ENCODE measurements at regions not wholly inside any gene's neighbourhood (a gene's known extent, or its start where the extent isn't known, plus 50 kb on each side); places are given as distances from the start of the nearest gene placed in this dataset.
A peak's percentile ranks its signal among the peaks of the same experiment; 100 is the strongest.

GRCh38 chr1:217049721-217050120 is 326.5 kb upstream of the ESRRG start:
- Histone ChIP-seq H3K79me2 (ENCODE audit: insufficient read depth, low read length) (no peaks in the 10 kb centered on the region), H3K4me1 (ENCODE audit: insufficient read depth, low read length, poor library complexity, severe bottlenecking) (no peaks in the 10 kb centered on the region), H4K20me1 (ENCODE audit: insufficient read depth, low read length, poor library complexity, severe bottlenecking) (no peaks in the 10 kb centered on the region), H3K9ac (ENCODE audit: low read depth, low read length, poor library complexity, severe bottlenecking) (no peak overlapping the region), H2AFZ (ENCODE audit: low read length) (no peak overlapping the region), H3K27me3 (ENCODE audit: insufficient read depth, low read length, poor library complexity, severe bottlenecking) (no peaks in the 10 kb centered on the region), H3K4me2 (ENCODE audit: low read depth, low read length, poor library complexity, severe bottlenecking) (no peak overlapping the region), H3K9me2 (replicated peaks; ENCODE audit: low read depth, low read length) (no peaks in the 10 kb centered on the region), H3K4me3 (ENCODE audit: low read length, poor library complexity, severe bottlenecking) (no peak overlapping the region), H3K36me3 (ENCODE audit: insufficient read depth, low read length) (no peaks in the 10 kb centered on the region), H3K9me3 (ENCODE audit: insufficient read depth, low read depth, low read length) (no peaks in the 10 kb centered on the region), H3F3A (ENCODE audit: low read depth) (no peaks in the 10 kb centered on the region)
- TF ChIP-seq CTCF (conservative IDR thresholded peaks at IDR 0.05; ENCODE audit: low read length), result no peak
- TF ChIP-seq EZH2phosphoT487 (IDR thresholded peaks at IDR 0.05; ENCODE audit: borderline replicate concordance), result no peak

GRCh38 chr1:217049081-217049480 is 325.9 kb upstream of the ESRRG start:
- H4K20me1 ChIP-seq (ENCODE audit: insufficient read depth, low read length, poor library complexity, severe bottlenecking), result no peaks in the 10 kb centered on the region
- H3K4me1 ChIP-seq (ENCODE audit: insufficient read depth, low read length, poor library complexity, severe bottlenecking), result no peaks in the 10 kb centered on the region
- TF ChIP-seq CTCF (conservative IDR thresholded peaks at IDR 0.05; ENCODE audit: low read length) (no peak), EZH2phosphoT487 (IDR thresholded peaks at IDR 0.05; ENCODE audit: borderline replicate concordance) (no peak)
- H3K4me3 ChIP-seq (ENCODE audit: low read length, poor library complexity, severe bottlenecking), result no peak overlapping the region
- no peaks in the 10 kb centered on the region for H3K36me3 ChIP-seq (ENCODE audit: insufficient read depth, low read length)
- no peak overlapping the region for H2AFZ ChIP-seq (ENCODE audit: low read length)
- H3K79me2 ChIP-seq (ENCODE audit: insufficient read depth, low read length), result no peaks in the 10 kb centered on the region
- no peaks in the 10 kb centered on the region for H3F3A ChIP-seq (ENCODE audit: low read depth)
- no peaks in the 10 kb centered on the region for H3K27me3 ChIP-seq (ENCODE audit: insufficient read depth, low read length, poor library complexity, severe bottlenecking)
- H3K4me2 ChIP-seq (ENCODE audit: low read depth, low read length, poor library complexity, severe bottlenecking), result no peak overlapping the region
- no peaks in the 10 kb centered on the region for H3K9me3 ChIP-seq (ENCODE audit: insufficient read depth, low read depth, low read length)
- no peaks in the 10 kb centered on the region for H3K9me2 ChIP-seq (replicated peaks; ENCODE audit: low read depth, low read length)
- H3K9ac ChIP-seq (ENCODE audit: low read depth, low read length, poor library complexity, severe bottlenecking), result no peak overlapping the region

GRCh38 chr1:217048104-217048707 is 325.0 kb upstream of the ESRRG start:
- H3K27me3 ChIP-seq (ENCODE audit: insufficient read depth, low read length, poor library complexity, severe bottlenecking), result no peaks in the 10 kb centered on the region
- TF ChIP-seq EZH2phosphoT487 (IDR thresholded peaks at IDR 0.05; ENCODE audit: borderline replicate concordance), result no peak
- TF ChIP-seq CTCF (conservative IDR thresholded peaks at IDR 0.05; ENCODE audit: low read length), result peak; percentile 36; the same call in 1 of the 2 replicates
- no peaks in the 10 kb centered on the region for H4K20me1 ChIP-seq (ENCODE audit: insufficient read depth, low read length, poor library complexity, severe bottlenecking)
- H3K79me2 ChIP-seq (ENCODE audit: insufficient read depth, low read length), result no peaks in the 10 kb centered on the region
- H3K9ac ChIP-seq (ENCODE audit: low read depth, low read length, poor library complexity, severe bottlenecking), result no peak overlapping the region
- H2AFZ ChIP-seq (ENCODE audit: low read length), result no peak overlapping the region
- H3F3A ChIP-seq (ENCODE audit: low read depth), result no peaks in the 10 kb centered on the region
- H3K4me1 ChIP-seq (ENCODE audit: insufficient read depth, low read length, poor library complexity, severe bottlenecking), result no peaks in the 10 kb centered on the region
- H3K4me3 ChIP-seq (ENCODE audit: low read length, poor library complexity, severe bottlenecking), result no peak overlapping the region
- no peaks in the 10 kb centered on the region for H3K36me3 ChIP-seq (ENCODE audit: insufficient read depth, low read length)
- no peaks in the 10 kb centered on the region for H3K9me3 ChIP-seq (ENCODE audit: insufficient read depth, low read depth, low read length)
- no peaks in the 10 kb centered on the region for H3K9me2 ChIP-seq (replicated peaks; ENCODE audit: low read depth, low read length)
- H3K4me2 ChIP-seq (ENCODE audit: low read depth, low read length, poor library complexity, severe bottlenecking), result no peak overlapping the region

Measured in Loucy (cell line).